Inflammatory macrophage treated with lipopolysaccharide for 1 hour (primary cell): ENCODE measurements at regions not wholly inside any gene's neighbourhood (a gene's known extent, or its start where the extent isn't known, plus 50 kb on each side); places are given as distances from the start of the nearest gene placed in this dataset.

Experiments used
- DNase-seq, 2 donors: peaks; one replicate each; pipeline ENCODE4 v3.0.0-alpha.2; 2020 to 2022

DNA sequence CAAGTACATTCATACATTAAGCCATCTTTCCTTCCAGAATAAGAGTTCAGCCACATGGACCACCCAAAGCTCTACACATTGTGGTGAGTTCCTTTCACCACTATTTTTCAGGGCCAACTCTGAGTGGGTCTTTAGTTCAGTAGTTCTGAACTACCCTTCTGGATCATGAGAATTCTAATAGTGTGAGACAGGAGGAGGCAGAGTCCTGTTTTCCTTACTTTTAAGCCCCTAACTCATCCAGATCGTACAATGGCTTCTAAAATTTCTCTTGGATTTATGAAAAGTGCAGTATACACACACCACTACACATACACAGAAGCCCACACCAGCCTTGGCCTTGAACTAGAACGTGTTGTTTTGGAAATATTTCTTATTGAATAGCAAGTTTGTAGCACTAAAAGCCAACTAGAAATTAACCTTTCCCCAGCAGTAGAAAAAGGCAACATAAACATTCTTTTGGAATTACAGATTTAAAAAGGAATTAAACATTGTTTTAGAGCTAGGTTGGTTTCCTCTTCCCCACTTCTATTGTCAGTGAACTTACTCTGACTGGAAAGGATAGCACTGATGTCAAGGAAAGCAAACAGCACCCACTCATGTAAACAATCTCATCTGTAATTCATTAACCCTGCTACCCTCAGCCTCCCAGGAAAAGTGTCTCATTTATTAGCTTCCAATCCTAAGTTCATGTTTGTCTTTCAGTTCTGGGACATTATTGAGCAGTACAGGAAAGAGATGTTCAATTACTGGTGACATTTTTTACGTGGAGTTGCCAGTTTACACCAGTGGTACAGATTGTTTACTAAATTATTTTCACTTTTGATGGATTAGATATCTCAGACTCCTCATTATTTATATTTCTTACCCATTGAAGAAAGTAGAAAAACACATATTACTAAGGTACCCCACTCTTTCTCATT lies 95.7 kb upstream of the AGTR1 start:
- DNase-seq: no peak

DNA sequence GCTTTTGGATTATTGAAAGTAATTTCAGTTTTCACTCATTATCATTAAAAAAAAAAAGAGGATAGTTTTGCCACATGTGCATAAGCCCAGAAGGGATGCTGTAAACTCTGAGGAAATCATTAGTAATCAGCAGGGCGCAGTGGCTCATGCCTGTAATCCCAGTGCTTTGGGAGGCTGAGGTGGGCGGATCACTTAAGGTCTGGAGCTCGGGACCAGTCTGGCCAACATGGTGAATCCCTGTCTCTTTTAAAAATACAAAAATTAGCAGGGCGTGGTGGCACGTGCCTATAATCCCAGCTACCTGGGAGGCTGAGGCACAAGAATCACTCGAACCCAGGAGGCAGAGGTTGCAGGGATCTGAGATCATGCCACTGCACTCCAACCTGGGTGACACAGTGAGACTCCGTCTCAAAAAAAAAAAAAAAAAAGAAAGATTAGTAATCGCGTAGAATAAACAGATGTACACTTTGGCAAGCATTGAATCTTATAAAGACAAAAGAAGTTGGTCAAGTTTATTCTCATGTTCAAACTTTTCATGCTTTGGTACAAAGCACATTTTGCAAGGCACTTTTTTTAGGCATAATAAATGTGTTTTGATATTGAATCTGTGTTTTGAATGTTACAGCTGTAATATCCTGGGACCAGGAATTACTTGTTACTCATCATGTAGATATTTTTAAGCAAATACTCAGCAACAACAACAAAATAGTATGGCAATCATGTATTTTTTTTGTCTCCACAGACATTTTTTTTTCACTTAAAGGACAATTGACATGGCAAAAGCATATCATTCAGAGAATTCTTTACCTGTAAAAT lies 93.2 kb upstream of the AGTR1 start:
- DNase-seq: no peak

GRCh38 chr3:148605521-148605920 lies 92.2 kb upstream of the AGTR1 start:
- no peak for DNase-seq

GRCh38 chr3:148606979-148607378 lies 90.7 kb upstream of the AGTR1 start:
- no peak for DNase-seq

DNA sequence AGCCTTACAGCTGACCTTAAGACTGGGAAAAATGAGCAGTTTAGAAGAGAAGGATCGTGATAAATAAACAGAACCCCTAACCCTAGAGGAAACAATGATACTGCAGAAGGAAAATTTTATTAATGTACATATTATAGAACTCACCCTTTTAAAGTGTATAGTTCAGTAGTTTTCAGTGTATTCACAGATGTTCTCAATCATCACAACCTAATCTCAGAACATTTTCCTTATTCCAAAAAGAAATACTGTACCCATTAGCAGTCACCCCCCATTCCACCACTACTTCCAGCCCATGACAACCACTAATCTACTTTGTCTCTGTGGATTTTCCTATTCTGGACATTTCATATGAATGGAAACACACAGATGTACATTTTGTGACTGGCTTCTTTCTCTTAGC lies 90.2 kb upstream of the AGTR1 start:
- no peak for DNase-seq

GRCh38 chr3:148612278-148612677 lies 85.4 kb upstream of the AGTR1 start:
- no peak for DNase-seq

DNA sequence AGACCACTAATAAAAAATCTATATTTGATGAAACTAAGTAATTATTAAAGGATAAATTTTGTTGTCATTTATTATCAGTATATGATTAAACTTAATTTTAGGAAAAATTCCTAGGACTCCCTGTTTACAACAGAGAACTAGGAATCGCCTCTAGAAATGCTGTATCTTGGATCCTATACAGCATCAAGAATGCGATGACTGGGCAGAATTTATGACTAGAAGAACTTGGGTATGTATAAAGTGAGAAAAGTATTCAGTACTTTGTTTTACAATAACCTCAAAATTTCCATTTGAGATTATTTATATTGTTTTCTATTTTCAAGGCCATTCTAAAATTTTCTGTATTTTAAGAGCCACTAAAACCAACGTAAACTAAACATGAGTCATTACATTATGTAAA lies 82.3 kb upstream of the AGTR1 start:
- DNase-seq: no peak

DNA sequence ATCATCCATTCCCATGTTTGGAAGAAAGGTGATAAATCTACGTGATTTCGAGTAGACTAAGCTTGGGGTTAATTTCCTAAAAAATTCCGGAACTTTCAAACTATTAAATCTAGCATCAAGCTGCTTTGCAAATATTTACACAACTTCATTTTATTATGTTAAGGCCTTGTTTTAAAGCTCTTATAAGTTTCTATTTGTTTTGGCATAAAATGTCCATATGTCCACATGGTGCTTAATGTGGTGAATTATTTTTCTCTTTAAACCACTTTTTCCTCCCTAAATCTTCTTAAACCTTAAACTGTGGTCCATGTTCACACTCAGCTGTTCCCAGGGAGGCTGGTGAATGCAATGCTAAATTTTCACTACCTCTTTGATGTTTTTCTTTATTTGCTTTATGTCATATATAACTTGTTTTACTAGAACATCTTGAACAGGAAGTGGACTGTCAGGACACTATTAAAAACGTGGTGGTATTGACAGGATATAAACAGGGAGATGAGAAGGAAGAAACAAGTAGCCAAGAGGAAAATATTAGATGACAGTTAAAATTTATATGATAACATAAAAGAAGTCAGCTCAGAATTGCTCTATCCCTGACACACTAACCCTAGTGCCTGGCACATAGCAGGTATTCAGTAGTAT lies 72.5 kb upstream of the AGTR1 start:
- no peak for DNase-seq

GRCh38 chr3:148625991-148626390 lies 71.7 kb upstream of the AGTR1 start:
- DNase-seq: no peak

DNA sequence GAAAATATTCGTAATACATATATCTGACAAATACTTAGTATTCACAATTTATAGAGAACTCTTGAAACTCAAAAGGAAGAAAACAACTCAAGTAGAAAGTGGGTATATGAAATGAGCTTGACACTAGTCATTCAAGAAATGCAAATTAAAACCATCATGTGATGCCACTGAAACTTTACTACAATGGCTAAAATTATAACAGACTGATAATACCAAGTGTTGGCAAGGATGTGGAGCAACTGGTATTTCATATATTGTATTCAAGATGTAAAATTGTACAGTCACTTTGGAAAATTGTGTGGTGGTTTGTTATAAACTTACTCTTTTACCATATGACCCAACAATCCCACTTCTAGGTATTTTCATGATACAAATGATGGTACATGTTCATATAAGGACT lies 68.7 kb upstream of the AGTR1 start:
- DNase-seq: no peak

DNA sequence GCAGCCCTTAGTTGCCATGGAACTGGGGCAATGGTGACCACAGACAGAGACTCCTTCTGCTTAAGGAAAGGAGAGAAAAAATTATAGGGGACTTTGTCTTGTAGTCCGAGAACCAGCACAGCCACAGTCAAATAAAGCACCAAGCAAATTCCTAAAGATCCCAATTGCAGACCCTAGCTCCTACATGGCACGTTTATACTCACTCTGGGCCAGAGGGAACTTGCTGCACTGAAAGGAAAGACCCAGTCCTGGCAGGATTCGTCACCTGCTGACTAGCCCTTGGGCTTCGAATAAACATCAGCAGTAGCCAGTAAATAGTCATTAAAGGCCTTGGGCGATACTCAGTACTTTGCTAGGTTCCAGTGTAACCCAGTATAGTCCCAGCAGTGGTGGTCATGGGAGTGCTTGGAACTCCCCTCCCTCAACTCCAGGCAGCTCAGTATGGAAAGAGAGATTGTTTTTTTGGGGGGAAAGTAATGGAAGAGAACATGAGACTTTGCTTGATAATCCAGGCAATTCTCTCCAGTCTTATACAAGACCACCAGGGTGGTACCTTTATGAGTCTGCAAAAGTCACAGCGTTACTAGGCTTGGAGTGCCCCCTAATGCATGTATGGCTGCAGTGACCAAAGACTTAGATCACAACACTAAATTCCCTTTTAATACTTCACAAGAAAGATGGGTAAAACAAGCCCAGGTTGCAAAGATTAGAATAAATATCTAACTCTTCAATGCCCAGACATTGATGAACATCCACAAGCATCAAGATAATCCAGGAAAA lies 66.4 kb upstream of the AGTR1 start:
- DNase-seq: no peak

GRCh38 chr3:148641722-148642121 lies 56.0 kb upstream of the AGTR1 start:
- DNase-seq: peak; percentile 3 to 37

GRCh38 chr3:148642214-148642613 lies 55.5 kb upstream of the AGTR1 start:
- DNase-seq: no peak

DNA sequence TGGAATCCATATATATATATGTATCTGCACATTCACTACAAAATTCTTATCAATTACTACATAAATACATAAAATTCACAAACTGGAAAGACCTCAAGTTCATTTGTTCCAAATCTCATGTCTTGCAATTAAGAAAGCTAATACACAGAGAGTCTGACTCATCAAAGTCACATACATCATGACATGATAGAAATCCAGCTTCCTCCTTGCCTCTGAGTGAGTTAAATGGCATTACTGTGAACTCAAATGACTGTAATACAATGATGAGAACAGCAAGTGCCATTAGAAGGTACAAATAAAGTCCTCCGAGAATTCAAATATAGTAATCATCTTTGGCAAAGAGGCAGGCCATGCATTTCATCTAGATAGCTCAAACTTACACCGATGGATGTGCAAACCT lies 55.1 kb upstream of the AGTR1 start:
- DNase-seq: peak; percentile 4 to 73

DNA sequence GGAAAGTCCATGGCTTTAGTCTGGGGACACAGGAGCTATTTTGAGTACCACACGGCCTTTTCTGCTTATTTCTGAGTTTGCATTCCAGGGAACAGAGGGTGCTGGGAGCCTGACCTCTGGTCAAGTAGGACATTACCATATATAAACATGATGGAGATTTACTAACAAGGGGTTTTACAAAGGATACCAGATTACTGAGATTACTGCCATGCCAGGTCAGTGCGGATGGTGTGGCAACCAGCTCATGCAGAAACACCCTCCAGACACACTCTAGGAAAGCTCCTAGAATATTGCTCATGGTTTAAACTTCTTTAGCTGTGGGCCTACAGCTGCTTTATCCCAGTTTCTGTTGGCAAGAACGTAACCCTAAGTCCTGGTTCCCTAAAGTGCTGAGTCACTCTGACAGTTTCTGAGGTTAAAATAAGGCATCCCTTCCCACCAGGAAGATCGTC lies 54.3 kb upstream of the AGTR1 start:
- DNase-seq: peak in 1 of 2 donors; percentile 35

GRCh38 chr3:148646126-148646665 lies 51.5 kb upstream of the AGTR1 start:
- DNase-seq: no peak
